HepG2 (cell line): ENCODE measurements at regions not wholly inside any gene's neighbourhood (a gene's known extent, or its start where the extent isn't known, plus 50 kb on each side); places are given as distances from the start of the nearest gene placed in this dataset.

Experiments used
- ATAC-seq: fragments of 200-7000 bp; cut with Tn5 transposase; 3 replicates; pipeline ENCODE4 v1.9.1; 2020; ENCODE audit warnings: mild to moderate bottlenecking, moderate library complexity
- BruUV-seq: library from RNA; stranded (reverse); fragments of 400-500 nt; replicated peaks from 2 replicates; lab custom pipeline; 2021; lab: Mats Ljungman, UMichigan
- CTCF ChIA-PET: fragments of 300-600 bp; formaldehyde crosslinking; extraction: SDS; loops from one replicate; lab custom pipeline; 2021; ENCODE audit warnings: low total read pairs, inconsistent platforms, low intra/inter-chr PET ratio; lab: Yijun Ruan, JAX
- POLR2A ChIA-PET: fragments of 350-600 bp; sonication (Branson Sonifier 250); formaldehyde crosslinking; loops from one replicate; lab custom pipeline; 2020; ENCODE audit warnings: antibody characterized with exemption, inconsistent platforms; lab: Yijun Ruan, JAX
- DNase-seq: peaks from one replicate; pipeline ENCODE4 v3.0.0-alpha.2; 2015; ENCODE audit warnings: low spot score
- FAIRE-seq: peaks from 3 replicates; lab custom pipeline; 2011; peaks lifted over from hg19 to GRCh38; lab: Jason Lieb, UNC
- H2AFZ ChIP-seq: one replicate; pipeline ENCODE4 v1.6.1; 2011; ENCODE audit warnings: low read length, inconsistent platforms
- H3K27ac ChIP-seq: fragments of 300-600 bp; 3 replicates; pipeline ENCODE4 v1.8.0; 2011; ENCODE audit warnings: mixed run types, mild to moderate bottlenecking, mixed read lengths, low read length, inconsistent platforms; ENCODE audit not compliant: insufficient read depth; ENCODE audit errors: extremely low read length
- H3K27me3 ChIP-seq, 2 experiments: fragments of 200-600 bp in 1 of 2; 2 replicates in 1 of 2; 3 replicates in 1 of 2; pipeline versions ENCODE4 v1.6.0 to v1.8.0; 2011; ENCODE audit warnings: low read length in 2 of 2, mild to moderate bottlenecking in 2 of 2, moderate library complexity in 2 of 2, inconsistent platforms in 1 of 2; ENCODE audit not compliant: insufficient read depth in 2 of 2, control insufficient read depth in 1 of 2
- H3K36me3 ChIP-seq, 2 experiments: fragments of 200-600 bp in 1 of 2; replicated peaks in 1 of 2; 2 replicates in 1 of 2; 3 replicates in 1 of 2; pipeline versions ENCODE4 v1.5.1 to v1.8.0; 2011; ENCODE audit warnings: low read length in 2 of 2, inconsistent platforms in 1 of 2; ENCODE audit not compliant: insufficient read depth in 2 of 2, control insufficient read depth in 1 of 2
- H3K4me1 ChIP-seq: 2 replicates; pipeline ENCODE4 v1.5.1; 2012; ENCODE audit warnings: low read length, inconsistent platforms; ENCODE audit not compliant: insufficient read depth
- H3K4me2 ChIP-seq: 2 replicates; pipeline ENCODE4 v1.6.0; 2011; ENCODE audit warnings: low read depth, low read length, inconsistent platforms
- H3K4me3 ChIP-seq, 3 experiments: fragments of 200-600 bp in 1 of 3; sonication (generic), shearing (Covaris generic) in 1 of 3; replicated peaks in 1 of 3; 2 replicates each; pipeline ENCODE4 v1.5.1; 2011 to 2016; ENCODE audit warnings: low read length in 3 of 3, inconsistent platforms in 2 of 3, low read depth in 2 of 3, mild to moderate bottlenecking in 2 of 3, control low read depth in 1 of 3, mixed read lengths in 1 of 3; ENCODE audit not compliant: insufficient read depth in 1 of 3
- H3K79me2 ChIP-seq: one replicate; pipeline ENCODE4 v1.6.1; 2011; ENCODE audit warnings: low read length, inconsistent platforms; ENCODE audit not compliant: insufficient read depth
- H3K9ac ChIP-seq: 2 replicates; pipeline ENCODE4 v1.6.0; 2011; ENCODE audit warnings: mild to moderate bottlenecking, low read depth, low read length, inconsistent platforms; ENCODE audit not compliant: insufficient read depth
- H3K9me3 ChIP-seq: 2 replicates; pipeline ENCODE4 v1.5.1; 2012; ENCODE audit warnings: mild to moderate bottlenecking, low read length
- H4K20me1 ChIP-seq: 2 replicates; pipeline ENCODE4 v1.6.0; 2011; ENCODE audit warnings: inconsistent platforms, mild to moderate bottlenecking, low read length, moderate library complexity; ENCODE audit not compliant: insufficient read depth
- HHEX ChIP-seq: IDR thresholded peaks from 2 replicates; pipeline ENCODE4 v1.6.1; 2016; ENCODE audit warnings: control low read depth
- KDM2A ChIP-seq: sonication (generic); formaldehyde crosslinking; IDR thresholded peaks from 2 replicates; pipeline ENCODE4 v1.4.0; 2020; ENCODE audit warnings: low read depth, missing genetic modification reagents, borderline replicate concordance
- NFE2 ChIP-seq: sonication (generic); formaldehyde crosslinking; IDR thresholded peaks from 2 replicates; pipeline ENCODE4 v1.4.0; 2020; ENCODE audit warnings: missing genetic modification reagents
- NR2F6 ChIP-seq, 2 experiments: IDR thresholded peaks; 2 replicates each; pipeline ENCODE4 v1.6.1; 2016; ENCODE audit warnings: antibody characterized with exemption in 1 of 2, mild to moderate bottlenecking in 1 of 2
- SRF ChIP-seq: IDR thresholded peaks from 2 replicates; pipeline ENCODE4 v1.6.1; 2011; ENCODE audit warnings: mild to moderate bottlenecking, low read depth, low read length, moderate library complexity
- TIGD3 ChIP-seq: sonication (generic); formaldehyde crosslinking; IDR thresholded peaks from 2 replicates; pipeline ENCODE4 v1.5.1; 2020; ENCODE audit warnings: mild to moderate bottlenecking, missing genetic modification reagents, borderline replicate concordance
- ZNF225 ChIP-seq: sonication (generic); formaldehyde crosslinking; IDR thresholded peaks from 2 replicates; pipeline ENCODE4 v1.4.0; 2020; ENCODE audit warnings: mild to moderate bottlenecking, missing genetic modification reagents
- ZNF318 ChIP-seq: sonication (generic); formaldehyde crosslinking; IDR thresholded peaks from 2 replicates; pipeline ENCODE4 v1.4.0; 2020; ENCODE audit warnings: mild to moderate bottlenecking, missing genetic modification reagents
- ZNF577 ChIP-seq: sonication (generic); formaldehyde crosslinking; IDR thresholded peaks from 2 replicates; pipeline ENCODE4 v1.4.0; 2020; ENCODE audit warnings: mild to moderate bottlenecking, low read depth, missing genetic modification reagents, borderline replicate concordance
- WGBS: methylation state at CpG from one replicate; pipeline ENCODE4 v1.1.6; 2017; ENCODE audit warnings: low lambda C conversion rate; 5-methylcytosine and 5-hydroxymethylcytosine counted together
- in situ Hi-C: cut with HindIII; loops from 2 replicates; pipeline ENCODE4 v1.10.0; 2017; ENCODE audit warnings: low pct_unique_long_range_greater_than_20kb; ENCODE audit not compliant: extremely low pct_ligation_motif_present
- intact Hi-C: fragments of 100-400 bp; cut with micrococcal nuclease; formaldehyde crosslinking; loops from one replicate; pipeline ENCODE4 v1.10.0; 2022; ENCODE audit not compliant: unreplicated experiment
- TF ChIP-seq, protein P1 (sequence below): sonication (generic); formaldehyde crosslinking; IDR thresholded peaks from 2 replicates; pipeline ENCODE4 v1.4.0; 2020; ENCODE audit warnings: missing genetic modification reagents, mild to moderate bottlenecking, borderline replicate concordance
- TF ChIP-seq, protein P2 (sequence below): sonication (generic); formaldehyde crosslinking; IDR thresholded peaks from 2 replicates; pipeline ENCODE4 v1.4.0; 2020; ENCODE audit warnings: missing genetic modification reagents

DNA sequence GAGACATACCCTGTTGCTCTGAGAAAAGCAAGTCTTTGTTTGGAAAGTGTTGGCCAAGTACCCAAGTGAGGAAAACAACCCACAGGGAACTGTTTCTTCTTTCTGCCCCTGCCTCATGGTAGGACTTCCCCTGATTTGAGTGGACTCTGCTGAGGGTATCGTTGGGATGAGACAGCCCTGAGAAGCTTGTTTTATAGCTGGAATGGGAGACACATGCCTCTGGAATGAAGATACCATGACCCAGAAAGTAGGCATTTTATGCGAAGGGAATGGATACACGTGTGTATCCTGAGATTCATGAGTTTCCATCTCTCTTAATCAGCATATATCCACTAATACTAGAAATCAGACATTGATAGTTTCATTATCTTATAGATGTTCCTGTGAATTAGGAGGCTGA, 382.3 kb downstream of the ATP23 start:
- CTCF ChIA-PET: no interaction called here
- Histone ChIP-seq H2AFZ (no peak overlapping the region), H3K9ac (no peak overlapping the region), H3K4me1 (no peaks in the 10 kb centered on the region), H3K4me2 (no peak overlapping the region), H3K79me2 (no peaks in the 10 kb centered on the region), H3K27ac (no peak overlapping the region), H4K20me1 (no peaks in the 10 kb centered on the region), H3K27me3 (no peaks in the 10 kb centered on the region), H3K4me3 (no peak overlapping the region), H3K36me3 (no peaks in the 10 kb centered on the region), H3K9me3 (no peaks in the 10 kb centered on the region)
- in situ Hi-C loops: no loop called here
- BruUV-seq: no TSS peak
- intact Hi-C loops: no loop called here
- WGBS: 40% methylated on average over 3 of the region's 3 CpGs
- FAIRE-seq (no peak), DNase-seq (no peak), ATAC-seq (no peak)
- POLR2A ChIA-PET: no interaction called here
- TF ChIP-seq, protein P1, sequence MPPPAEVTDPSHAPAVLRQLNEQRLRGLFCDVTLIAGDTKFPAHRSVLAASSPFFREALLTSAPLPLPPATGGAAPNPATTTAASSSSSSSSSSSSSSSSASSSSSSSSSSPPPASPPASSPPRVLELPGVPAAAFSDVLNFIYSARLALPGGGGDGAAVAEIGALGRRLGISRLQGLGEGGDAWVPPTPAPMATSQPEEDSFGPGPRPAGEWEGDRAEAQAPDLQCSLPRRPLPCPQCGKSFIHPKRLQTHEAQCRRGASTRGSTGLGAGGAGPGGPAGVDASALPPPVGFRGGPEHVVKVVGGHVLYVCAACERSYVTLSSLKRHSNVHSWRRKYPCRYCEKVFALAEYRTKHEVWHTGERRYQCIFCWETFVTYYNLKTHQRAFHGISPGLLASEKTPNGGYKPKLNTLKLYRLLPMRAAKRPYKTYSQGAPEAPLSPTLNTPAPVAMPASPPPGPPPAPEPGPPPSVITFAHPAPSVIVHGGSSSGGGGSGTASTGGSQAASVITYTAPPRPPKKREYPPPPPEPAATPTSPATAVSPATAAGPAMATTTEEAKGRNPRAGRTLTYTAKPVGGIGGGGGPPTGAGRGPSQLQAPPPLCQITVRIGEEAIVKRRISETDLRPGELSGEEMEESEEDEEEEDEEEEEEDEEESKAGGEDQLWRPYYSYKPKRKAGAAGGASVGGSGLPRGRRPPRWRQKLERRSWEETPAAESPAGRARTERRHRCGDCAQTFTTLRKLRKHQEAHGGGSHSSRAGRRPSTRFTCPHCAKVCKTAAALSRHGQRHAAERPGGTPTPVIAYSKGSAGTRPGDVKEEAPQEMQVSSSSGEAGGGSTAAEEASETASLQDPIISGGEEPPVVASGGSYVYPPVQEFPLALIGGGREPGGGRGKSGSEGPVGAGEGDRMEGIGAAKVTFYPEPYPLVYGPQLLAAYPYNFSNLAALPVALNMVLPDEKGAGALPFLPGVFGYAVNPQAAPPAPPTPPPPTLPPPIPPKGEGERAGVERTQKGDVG: no peak
- TF ChIP-seq HHEX (CRISPR knock-in tag) (no peak), KDM2A (no peak), ZNF225 (CRISPR knock-in tag) (no peak), SRF (no peak), ZNF577 (CRISPR knock-in tag) (no peak), NFE2 (CRISPR knock-in tag) (no peak), ZNF318 (CRISPR knock-in tag) (no peak), NR2F6 (IDR thresholded peaks at IDR 0.05) (no peak), NR2F6 (CRISPR knock-in tag; IDR thresholded peaks at IDR 0.05) (no peak), TIGD3 (CRISPR knock-in tag) (no peak)
- TF ChIP-seq, protein P2, sequence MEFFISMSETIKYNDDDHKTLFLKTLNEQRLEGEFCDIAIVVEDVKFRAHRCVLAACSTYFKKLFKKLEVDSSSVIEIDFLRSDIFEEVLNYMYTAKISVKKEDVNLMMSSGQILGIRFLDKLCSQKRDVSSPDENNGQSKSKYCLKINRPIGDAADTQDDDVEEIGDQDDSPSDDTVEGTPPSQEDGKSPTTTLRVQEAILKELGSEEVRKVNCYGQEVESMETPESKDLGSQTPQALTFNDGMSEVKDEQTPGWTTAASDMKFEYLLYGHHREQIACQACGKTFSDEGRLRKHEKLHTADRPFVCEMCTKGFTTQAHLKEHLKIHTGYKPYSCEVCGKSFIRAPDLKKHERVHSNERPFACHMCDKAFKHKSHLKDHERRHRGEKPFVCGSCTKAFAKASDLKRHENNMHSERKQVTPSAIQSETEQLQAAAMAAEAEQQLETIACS (CRISPR knock-in tag): no peak
